ENCODE measurements at regions not wholly inside any gene's neighbourhood (a gene's known extent, or its start where the extent isn't known, plus 50 kb on each side); places are given as distances from the start of the nearest gene placed in this dataset.

- ATAC-seq (no peak), DNase-seq (no peak)
- H3K4me3 ChIP-seq = no peak overlapping the region
- no peak for TF ChIP-seq CTCF (IDR thresholded peaks at IDR 0.05)
- H3K4me1 ChIP-seq = no peaks in the 10 kb centered on the region
- H3K9me3 ChIP-seq = no peaks in the 10 kb centered on the region
- no peaks in the 10 kb centered on the region for H3K36me3 ChIP-seq
- intact Hi-C loops (cut with DNase I) = no loop called here
- H3K27me3 ChIP-seq = no peaks in the 10 kb centered on the region
- no peak overlapping the region for H3K27ac ChIP-seq
These were observed 418.2 kb downstream of the HAPSTR1 start for GRCh38 chr16:9509663-9510062.

- no peak for ATAC-seq
- Histone ChIP-seq H3K36me3 (no peaks in the 10 kb centered on the region), H3K4me1 (no peaks in the 10 kb centered on the region), H3K27me3 (no peaks in the 10 kb centered on the region), H3K9me3 (no peaks in the 10 kb centered on the region), H3K4me3 (no peak overlapping the region), H3K27ac (no peak overlapping the region)
- DNase-seq = no peak
- no peak for TF ChIP-seq CTCF (IDR thresholded peaks at IDR 0.05)
- intact Hi-C loops (cut with DNase I) = no loop called here
These were observed 419.9 kb downstream of the HAPSTR1 start for GRCh38 chr16:9511389-9511788.

GRCh38 chr16:9516444-9516843 lies 425.0 kb downstream of the HAPSTR1 start:
- ATAC-seq = no peak
- Histone ChIP-seq H3K27me3 (no peaks in the 10 kb centered on the region), H3K4me1 (no peaks in the 10 kb centered on the region), H3K4me3 (no peak overlapping the region), H3K27ac (no peak overlapping the region), H3K9me3 (no peaks in the 10 kb centered on the region), H3K36me3 (no peaks in the 10 kb centered on the region)
- DNase-seq = no peak
- no peak for TF ChIP-seq CTCF (IDR thresholded peaks at IDR 0.05)
- intact Hi-C loops (cut with DNase I) = no loop called here

GRCh38 chr16:9518051-9518450 lies 426.6 kb downstream of the HAPSTR1 start:
- H3K4me1 ChIP-seq = no peaks in the 10 kb centered on the region
- intact Hi-C loops (cut with DNase I) = no loop called here
- ATAC-seq (no peak), DNase-seq (no peak)
- H3K4me3 ChIP-seq = no peak overlapping the region
- H3K36me3 ChIP-seq = no peaks in the 10 kb centered on the region
- no peaks in the 10 kb centered on the region for H3K9me3 ChIP-seq
- no peak overlapping the region for H3K27ac ChIP-seq
- no peaks in the 10 kb centered on the region for H3K27me3 ChIP-seq
- no peak for TF ChIP-seq CTCF (IDR thresholded peaks at IDR 0.05)

GRCh38 chr16:9518581-9518980 lies 427.1 kb downstream of the HAPSTR1 start:
- H3K27ac ChIP-seq = no peak overlapping the region
- no peak for DNase-seq
- H3K4me1 ChIP-seq = no peaks in the 10 kb centered on the region
- H3K36me3 ChIP-seq = no peaks in the 10 kb centered on the region
- no peaks in the 10 kb centered on the region for H3K27me3 ChIP-seq
- TF ChIP-seq CTCF (IDR thresholded peaks at IDR 0.05) = no peak
- ATAC-seq = no peak
- H3K4me3 ChIP-seq = no peak overlapping the region
- intact Hi-C loops (cut with DNase I) = no loop called here
- no peaks in the 10 kb centered on the region for H3K9me3 ChIP-seq

GRCh38 chr16:9521749-9522370 lies 430.4 kb downstream of the HAPSTR1 start:
- Histone ChIP-seq H3K4me3 (no peak overlapping the region), H3K36me3 (no peaks in the 10 kb centered on the region), H3K4me1 (no peaks in the 10 kb centered on the region), H3K27ac (no peak overlapping the region), H3K9me3 (no peaks in the 10 kb centered on the region), H3K27me3 (no peaks in the 10 kb centered on the region)
- no peak for DNase-seq
- ATAC-seq = no peak
- intact Hi-C loops (cut with DNase I) = no loop called here
- TF ChIP-seq CTCF (IDR thresholded peaks at IDR 0.05) = no peak
